ENCODE measurements at regions not wholly inside any gene's neighbourhood (a gene's known extent, or its start where the extent isn't known, plus 50 kb on each side); places are given as distances from the start of the nearest gene placed in this dataset.
"Not testable (repeated sequence)": the region's sequence is repeated elsewhere in the genome, so short reads cannot be mapped to it uniquely, and the experiment has no call there.

DNA sequence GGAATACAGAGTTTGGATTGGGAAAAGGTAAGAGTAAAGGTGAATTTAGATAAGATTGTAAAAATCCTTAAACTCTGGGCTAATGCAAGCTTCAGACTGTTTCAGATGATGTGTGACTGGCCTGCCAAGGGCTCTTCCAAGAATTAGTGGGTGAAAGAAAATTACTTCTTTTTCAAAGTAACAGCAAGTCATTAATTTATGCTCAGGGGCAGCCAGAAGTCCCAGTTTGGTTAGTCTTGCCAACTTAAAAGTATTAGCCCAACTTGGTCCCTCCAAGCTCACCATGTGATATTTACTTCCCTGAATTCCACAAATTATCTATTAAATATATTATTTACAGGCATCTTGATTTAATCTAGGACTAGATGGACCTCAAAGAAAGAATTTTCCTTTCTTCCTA, 947.8 kb downstream of the NR2F1-AS1 start:
- no peak overlapping the region for H2AFZ ChIP-seq (ENCODE audit: low read length)
- H3K79me2 ChIP-seq (ENCODE audit: insufficient read depth, low read length): no peaks in the 10 kb centered on the region
- H3K4me1 ChIP-seq (ENCODE audit: insufficient read depth, low read length, poor library complexity, severe bottlenecking): no peaks in the 10 kb centered on the region
- no peak overlapping the region for H3K4me3 ChIP-seq (ENCODE audit: low read length, poor library complexity, severe bottlenecking)
- no peak for TF ChIP-seq EZH2phosphoT487 (IDR thresholded peaks at IDR 0.05; ENCODE audit: borderline replicate concordance)
- TF ChIP-seq, protein P1, sequence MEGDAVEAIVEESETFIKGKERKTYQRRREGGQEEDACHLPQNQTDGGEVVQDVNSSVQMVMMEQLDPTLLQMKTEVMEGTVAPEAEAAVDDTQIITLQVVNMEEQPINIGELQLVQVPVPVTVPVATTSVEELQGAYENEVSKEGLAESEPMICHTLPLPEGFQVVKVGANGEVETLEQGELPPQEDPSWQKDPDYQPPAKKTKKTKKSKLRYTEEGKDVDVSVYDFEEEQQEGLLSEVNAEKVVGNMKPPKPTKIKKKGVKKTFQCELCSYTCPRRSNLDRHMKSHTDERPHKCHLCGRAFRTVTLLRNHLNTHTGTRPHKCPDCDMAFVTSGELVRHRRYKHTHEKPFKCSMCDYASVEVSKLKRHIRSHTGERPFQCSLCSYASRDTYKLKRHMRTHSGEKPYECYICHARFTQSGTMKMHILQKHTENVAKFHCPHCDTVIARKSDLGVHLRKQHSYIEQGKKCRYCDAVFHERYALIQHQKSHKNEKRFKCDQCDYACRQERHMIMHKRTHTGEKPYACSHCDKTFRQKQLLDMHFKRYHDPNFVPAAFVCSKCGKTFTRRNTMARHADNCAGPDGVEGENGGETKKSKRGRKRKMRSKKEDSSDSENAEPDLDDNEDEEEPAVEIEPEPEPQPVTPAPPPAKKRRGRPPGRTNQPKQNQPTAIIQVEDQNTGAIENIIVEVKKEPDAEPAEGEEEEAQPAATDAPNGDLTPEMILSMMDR (conservative IDR thresholded peaks at IDR 0.05; ENCODE audit: low read length): no peak
- no peak overlapping the region for H3K9ac ChIP-seq (ENCODE audit: low read depth, low read length, poor library complexity, severe bottlenecking)
- H3K9me3 ChIP-seq (ENCODE audit: insufficient read depth, low read depth, low read length): no peaks in the 10 kb centered on the region
- H3F3A ChIP-seq (ENCODE audit: low read depth): no peaks in the 10 kb centered on the region
- no peaks in the 10 kb centered on the region for H3K27me3 ChIP-seq (ENCODE audit: insufficient read depth, low read length, poor library complexity, severe bottlenecking)
- no peaks in the 10 kb centered on the region for H3K9me2 ChIP-seq (replicated peaks; ENCODE audit: low read depth, low read length)
- no peaks in the 10 kb centered on the region for H4K20me1 ChIP-seq (ENCODE audit: insufficient read depth, low read length, poor library complexity, severe bottlenecking)
- H3K36me3 ChIP-seq (ENCODE audit: insufficient read depth, low read length): no peaks in the 10 kb centered on the region
- H3K4me2 ChIP-seq (ENCODE audit: low read depth, low read length, poor library complexity, severe bottlenecking): no peak overlapping the region

DNA sequence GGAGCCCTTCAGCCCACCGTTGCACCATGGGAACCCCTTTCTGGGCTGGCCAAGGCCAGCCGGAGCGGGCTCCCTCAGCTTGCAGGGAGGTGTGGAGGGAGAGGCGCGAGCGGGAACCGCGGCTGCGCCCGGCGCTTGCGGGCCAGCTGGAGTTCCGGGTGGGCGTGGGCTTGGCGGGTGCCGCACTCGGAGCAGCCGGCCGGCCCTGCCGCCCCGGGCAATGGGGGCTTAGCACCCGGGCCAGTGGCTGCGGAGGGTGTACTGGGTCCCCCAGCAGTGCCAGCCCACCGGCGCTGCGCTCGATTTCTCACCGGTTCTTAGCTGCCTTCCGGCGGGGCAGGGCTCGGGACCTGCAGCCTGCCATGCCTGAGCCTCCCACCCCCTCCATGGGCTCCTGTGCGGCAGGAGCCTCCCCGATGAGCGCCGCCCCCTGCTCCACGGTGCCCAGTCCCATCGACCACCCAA, 949.8 kb downstream of the NR2F1-AS1 start:
- not testable (repeated sequence) for H3K4me2 ChIP-seq (ENCODE audit: low read depth, low read length, poor library complexity, severe bottlenecking); H3K36me3 ChIP-seq (ENCODE audit: insufficient read depth, low read length); H3K9me3 ChIP-seq (ENCODE audit: insufficient read depth, low read depth, low read length); H3K9me2 ChIP-seq (replicated peaks; ENCODE audit: low read depth, low read length); H3K9ac ChIP-seq (ENCODE audit: low read depth, low read length, poor library complexity, severe bottlenecking); H3K27me3 ChIP-seq (ENCODE audit: insufficient read depth, low read length, poor library complexity, severe bottlenecking); H4K20me1 ChIP-seq (ENCODE audit: insufficient read depth, low read length, poor library complexity, severe bottlenecking); H2AFZ ChIP-seq (ENCODE audit: low read length); H3F3A ChIP-seq (ENCODE audit: low read depth); H3K4me3 ChIP-seq (ENCODE audit: low read length, poor library complexity, severe bottlenecking); H3K4me1 ChIP-seq (ENCODE audit: insufficient read depth, low read length, poor library complexity, severe bottlenecking); H3K79me2 ChIP-seq (ENCODE audit: insufficient read depth, low read length)

DNA sequence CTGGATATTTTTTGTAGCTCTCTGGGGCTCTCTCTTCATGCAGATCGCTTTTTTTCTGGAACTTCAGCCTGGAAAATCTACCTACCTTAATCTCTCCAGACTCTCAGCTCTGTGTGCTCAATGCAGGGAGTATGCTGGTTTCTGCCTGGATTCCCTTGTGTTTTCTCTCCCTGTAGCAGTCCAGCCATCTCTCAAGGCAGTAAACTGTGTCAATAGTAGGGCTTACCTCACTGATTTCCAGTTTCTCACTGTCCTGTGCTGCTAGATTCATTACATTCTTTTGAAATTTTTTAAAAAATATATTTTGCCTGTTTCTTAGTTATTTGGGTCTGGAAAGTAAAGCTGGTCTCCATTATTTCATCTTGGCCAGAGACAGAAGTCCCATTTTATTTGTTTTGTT, 951.4 kb downstream of the NR2F1-AS1 start:
- Histone ChIP-seq H4K20me1 (ENCODE audit: insufficient read depth, low read length, poor library complexity, severe bottlenecking) (no peaks in the 10 kb centered on the region), H3K4me3 (ENCODE audit: low read length, poor library complexity, severe bottlenecking) (no peak overlapping the region), H3K9me2 (replicated peaks; ENCODE audit: low read depth, low read length) (no peaks in the 10 kb centered on the region), H3K9ac (ENCODE audit: low read depth, low read length, poor library complexity, severe bottlenecking) (no peak overlapping the region), H3K4me1 (ENCODE audit: insufficient read depth, low read length, poor library complexity, severe bottlenecking) (no peaks in the 10 kb centered on the region), H3K27me3 (ENCODE audit: insufficient read depth, low read length, poor library complexity, severe bottlenecking) (no peaks in the 10 kb centered on the region), H3K9me3 (ENCODE audit: insufficient read depth, low read depth, low read length) (no peaks in the 10 kb centered on the region), H3K79me2 (ENCODE audit: insufficient read depth, low read length) (no peaks in the 10 kb centered on the region), H3K36me3 (ENCODE audit: insufficient read depth, low read length) (no peaks in the 10 kb centered on the region), H3F3A (ENCODE audit: low read depth) (no peaks in the 10 kb centered on the region), H2AFZ (ENCODE audit: low read length) (no peak overlapping the region), H3K4me2 (ENCODE audit: low read depth, low read length, poor library complexity, severe bottlenecking) (no peak overlapping the region)
- TF ChIP-seq EZH2phosphoT487 (IDR thresholded peaks at IDR 0.05; ENCODE audit: borderline replicate concordance): no peak

DNA sequence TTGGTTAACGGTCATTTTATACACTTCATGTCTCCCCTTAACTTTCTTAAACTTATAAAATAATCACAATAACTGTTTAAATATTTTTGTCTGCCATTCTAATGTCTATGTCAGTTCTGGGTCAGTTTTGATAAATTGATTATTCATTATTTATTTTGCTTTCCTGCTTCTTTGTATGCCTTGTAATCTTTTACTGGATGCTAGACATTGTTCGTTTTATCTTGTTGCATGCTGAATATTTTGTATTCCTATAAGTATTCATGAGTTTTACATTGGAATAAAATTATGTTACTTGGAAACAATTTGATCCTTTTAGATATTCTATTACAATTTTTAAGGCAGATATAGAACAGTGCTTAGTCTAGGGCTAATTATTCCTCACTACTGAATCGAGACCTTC, 952.0 kb downstream of the NR2F1-AS1 start:
- Histone ChIP-seq H3K27me3 (ENCODE audit: insufficient read depth, low read length, poor library complexity, severe bottlenecking) (no peaks in the 10 kb centered on the region), H3K79me2 (ENCODE audit: insufficient read depth, low read length) (no peaks in the 10 kb centered on the region), H3K4me3 (ENCODE audit: low read length, poor library complexity, severe bottlenecking) (no peak overlapping the region), H4K20me1 (ENCODE audit: insufficient read depth, low read length, poor library complexity, severe bottlenecking) (no peaks in the 10 kb centered on the region), H3K9me3 (ENCODE audit: insufficient read depth, low read depth, low read length) (no peaks in the 10 kb centered on the region), H3K36me3 (ENCODE audit: insufficient read depth, low read length) (no peaks in the 10 kb centered on the region), H3K4me2 (ENCODE audit: low read depth, low read length, poor library complexity, severe bottlenecking) (no peak overlapping the region), H3F3A (ENCODE audit: low read depth) (no peaks in the 10 kb centered on the region), H2AFZ (ENCODE audit: low read length) (no peak overlapping the region), H3K4me1 (ENCODE audit: insufficient read depth, low read length, poor library complexity, severe bottlenecking) (no peaks in the 10 kb centered on the region), H3K9ac (ENCODE audit: low read depth, low read length, poor library complexity, severe bottlenecking) (no peak overlapping the region), H3K9me2 (replicated peaks; ENCODE audit: low read depth, low read length) (no peaks in the 10 kb centered on the region)
- no peak for TF ChIP-seq EZH2phosphoT487 (IDR thresholded peaks at IDR 0.05; ENCODE audit: borderline replicate concordance)
- TF ChIP-seq, protein P1 (conservative IDR thresholded peaks at IDR 0.05; ENCODE audit: low read length): no peak

All from Loucy (cell line).